NCI-H748 (cell line): ENCODE measurements at regions not wholly inside any gene's neighbourhood (a gene's known extent, or its start where the extent isn't known, plus 50 kb on each side); places are given as distances from the start of the nearest gene placed in this dataset.
A peak's percentile ranks its signal among the peaks of the same experiment; 100 is the strongest.
"Not testable (repeated sequence)": the region's sequence is repeated elsewhere in the genome, so short reads cannot be mapped to it uniquely, and the experiment has no call there.

Source experiments
- DNase-seq: peaks from one replicate; lab custom pipeline; 2025; ENCODE audit not compliant: unreplicated experiment; lab: John Stamatoyannopoulos, UW

DNA sequence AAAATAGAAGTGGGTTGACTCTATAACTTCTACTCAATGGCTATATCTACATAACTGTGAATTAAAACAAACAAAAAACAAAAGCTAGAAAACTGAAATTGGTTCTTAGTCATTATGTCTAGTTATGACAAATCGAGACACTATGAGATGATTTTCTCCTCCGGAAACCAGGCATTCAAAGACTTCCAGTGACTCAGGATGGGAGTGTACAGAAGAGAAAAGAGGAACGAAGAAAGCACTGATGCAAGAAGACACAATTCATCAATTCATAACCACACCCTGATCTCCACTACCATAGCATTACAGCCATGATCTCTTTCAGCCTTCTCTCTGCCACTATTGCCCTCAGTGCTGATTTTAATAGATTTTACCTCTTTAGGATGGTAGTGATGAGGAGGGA lies 253.6 kb downstream of the CBLL2 start:
- DNase-seq, result peak; percentile 13

DNA sequence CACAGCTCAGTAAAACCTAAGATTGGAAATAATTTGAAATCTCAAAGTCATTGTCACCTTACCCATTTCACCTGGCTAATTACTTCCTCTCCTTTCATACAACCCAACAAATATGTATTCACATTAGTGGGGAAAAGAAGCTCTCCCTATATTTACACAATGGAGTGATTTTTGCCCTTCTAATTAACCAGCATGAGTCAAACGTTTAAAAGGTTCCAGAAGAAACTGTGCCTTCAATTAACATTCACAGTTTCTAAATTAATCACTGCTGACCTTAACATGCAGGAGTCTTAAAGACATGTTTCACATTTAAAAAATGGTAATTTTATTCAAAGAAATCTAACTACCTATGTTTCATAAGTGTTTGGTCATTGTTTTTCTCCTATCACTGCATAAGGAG lies 254.6 kb downstream of the CBLL2 start:
- DNase-seq, result peak; percentile 86

DNA sequence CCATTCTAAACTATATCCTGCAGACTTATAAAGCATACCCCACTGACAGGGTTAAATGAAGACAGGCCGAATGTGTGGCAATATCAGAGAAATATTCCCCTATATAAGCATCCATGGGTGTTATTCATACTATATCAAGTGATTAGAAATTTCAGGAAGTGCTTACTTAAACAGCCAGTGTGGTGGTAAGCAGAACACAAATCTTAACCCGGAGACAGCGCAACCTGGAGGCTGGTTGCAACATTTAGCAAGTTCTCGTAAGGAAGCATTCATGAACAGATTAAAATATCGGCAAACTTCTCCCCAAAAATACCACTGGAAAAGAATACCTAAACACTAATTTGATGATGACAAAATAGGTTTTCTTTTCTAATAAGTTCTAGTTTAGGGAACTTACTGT lies 261.2 kb downstream of the CBLL2 start:
- no peak for DNase-seq

DNA sequence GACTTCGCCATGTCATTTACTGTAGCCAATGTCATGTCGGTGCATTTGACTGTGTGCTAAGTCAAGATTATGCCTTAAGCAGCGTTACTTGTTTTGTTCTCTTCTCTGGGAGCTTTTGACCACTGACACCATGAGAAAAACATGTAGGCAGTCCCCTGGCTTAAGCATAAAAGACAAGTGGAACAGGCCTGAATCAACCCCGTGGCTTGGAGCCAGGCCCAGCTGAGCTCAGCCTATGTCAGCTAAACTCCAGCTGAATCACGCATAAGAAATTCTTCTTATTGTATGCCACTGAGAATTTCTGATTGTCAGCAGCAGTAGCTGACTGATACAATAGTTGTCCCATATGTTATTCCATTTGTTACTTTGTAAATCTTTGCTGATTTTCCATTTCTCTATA lies 261.9 kb downstream of the CBLL2 start:
- no peak for DNase-seq

DNA sequence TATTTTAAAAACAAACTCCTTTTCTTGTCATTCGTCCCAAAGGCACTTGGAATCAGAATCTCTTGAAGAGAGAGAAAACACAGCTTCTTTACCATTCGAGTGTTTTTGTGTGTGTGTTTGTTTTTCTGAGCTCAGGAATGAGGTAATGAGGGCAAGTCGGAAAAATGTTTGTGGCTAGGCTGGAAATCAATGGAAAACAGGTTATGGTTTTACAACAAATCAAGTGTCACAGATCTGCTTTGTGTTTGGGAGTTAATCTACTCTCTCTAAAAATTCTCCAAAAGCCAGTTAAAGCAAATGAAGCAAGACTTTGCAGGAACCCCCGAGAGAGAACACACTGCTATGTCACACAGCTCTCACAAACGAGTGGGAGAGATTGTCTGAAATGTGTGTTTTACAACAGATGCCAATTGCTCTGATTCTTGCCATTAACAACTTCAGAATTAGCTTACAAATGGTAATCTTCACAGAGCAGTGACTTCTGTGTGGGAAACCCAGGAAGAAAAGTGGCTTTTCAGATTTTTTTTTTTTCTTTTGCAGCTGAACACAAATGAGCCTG lies 264.1 kb downstream of the CBLL2 start:
- no peak for DNase-seq

DNA sequence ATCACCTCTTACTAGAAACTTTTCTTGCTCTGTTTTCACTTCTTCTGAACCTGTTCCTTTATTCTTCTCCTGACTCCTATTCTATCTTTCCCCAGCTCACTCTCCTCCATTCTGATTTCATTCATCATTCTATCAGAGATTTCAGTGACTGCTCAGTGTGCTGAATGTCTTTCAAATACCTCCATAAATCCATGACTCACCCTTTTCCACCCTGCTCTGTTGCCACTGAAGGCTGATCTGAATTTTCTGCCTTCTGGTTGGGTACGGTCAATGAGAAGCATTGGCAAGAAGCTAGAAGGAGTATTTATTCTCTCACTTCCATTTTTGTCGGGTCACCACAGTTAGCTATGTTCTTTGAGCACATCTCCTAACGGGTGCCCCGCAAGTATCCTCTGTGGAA lies 265.9 kb downstream of the CBLL2 start:
- DNase-seq, result no peak

DNA sequence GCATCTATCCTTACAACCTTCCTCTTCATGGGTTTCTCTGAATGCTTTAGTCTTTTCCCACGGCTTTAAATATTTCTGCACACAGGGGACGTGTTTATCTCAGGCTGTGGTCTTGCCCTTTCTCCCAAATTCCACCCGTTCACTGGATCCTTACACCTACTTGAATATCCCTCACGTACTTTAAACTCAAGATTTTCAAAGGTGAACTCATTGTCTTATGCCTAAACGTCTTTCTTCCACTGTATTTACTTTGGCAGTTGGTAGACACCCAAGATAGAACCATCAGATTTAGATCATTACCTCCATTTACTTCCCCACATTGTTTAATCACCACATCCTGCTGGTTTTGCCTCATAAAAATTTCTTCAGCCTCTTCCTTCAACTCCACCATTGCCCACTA lies 269.2 kb downstream of the CBLL2 start:
- no peak for DNase-seq

DNA sequence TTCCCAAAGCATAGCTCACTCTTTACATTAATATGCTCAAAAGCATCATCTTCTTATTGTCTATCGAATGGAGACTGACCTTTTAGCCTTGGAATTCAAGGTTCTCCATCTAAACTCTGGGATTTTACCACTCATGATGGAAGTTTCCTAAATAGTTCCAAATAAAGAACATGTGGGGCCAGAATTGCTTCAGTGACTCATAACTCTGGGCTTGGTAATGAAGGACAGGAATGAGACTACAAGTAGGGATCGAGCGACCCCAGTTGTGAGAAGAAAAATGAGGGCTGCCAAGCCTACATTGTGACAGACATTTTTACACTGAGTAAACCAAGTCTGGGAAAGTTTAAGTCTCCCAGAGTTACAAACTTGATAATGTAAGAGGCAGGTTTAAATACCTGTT lies 269.9 kb downstream of the CBLL2 start:
- no peak for DNase-seq

DNA sequence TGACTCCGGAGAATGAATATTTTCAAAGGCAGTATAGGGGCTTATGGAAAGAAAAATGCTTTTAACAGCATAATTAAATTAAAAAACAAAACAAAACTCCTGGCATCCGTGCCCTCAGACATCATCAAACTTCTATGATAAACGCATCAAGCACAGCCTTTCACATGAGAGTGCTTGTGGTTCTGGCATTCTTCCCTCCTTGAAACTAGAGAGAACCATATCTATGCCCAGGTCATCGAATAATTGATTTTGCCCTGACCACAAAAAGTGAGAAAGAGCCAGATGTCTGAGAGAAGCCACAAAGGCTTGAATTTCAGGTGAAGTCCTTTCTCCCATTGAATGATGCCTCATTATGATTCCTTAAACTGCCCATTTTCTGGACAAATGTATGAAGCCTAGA lies 286.8 kb downstream of the CBLL2 start:
- no peak for DNase-seq

DNA sequence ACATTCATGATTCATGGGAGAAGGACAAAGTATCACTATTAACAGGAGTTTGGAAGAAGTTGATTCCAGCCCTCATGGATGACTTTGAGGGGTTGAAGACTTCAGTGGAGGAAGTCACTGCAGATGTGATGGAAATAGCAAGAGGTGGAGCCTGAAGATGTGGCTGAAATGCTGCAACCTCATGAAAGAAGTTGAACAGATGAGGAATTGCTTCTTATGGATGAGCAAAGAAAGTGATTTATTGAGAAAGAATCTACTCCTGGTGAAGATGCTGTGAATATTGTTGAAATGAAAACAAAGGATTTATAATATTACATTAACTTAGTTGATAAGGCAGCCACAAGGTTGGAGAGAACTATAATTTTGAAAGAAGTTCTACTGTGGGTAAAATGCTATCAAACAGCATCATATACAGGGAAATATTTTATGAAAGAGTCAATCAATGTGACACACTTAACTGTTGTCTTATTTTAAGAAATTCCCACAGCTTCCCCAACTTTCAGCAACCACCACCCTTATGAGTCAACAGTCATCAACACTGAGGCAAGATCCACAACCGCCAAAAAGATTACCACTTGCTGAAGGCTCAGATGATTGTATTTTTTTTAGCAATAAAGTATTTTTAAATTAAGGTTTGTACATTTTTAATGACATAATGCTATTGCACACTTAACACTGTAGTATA lies 302.6 kb downstream of the CBLL2 start:
- DNase-seq, result no peak

DNA sequence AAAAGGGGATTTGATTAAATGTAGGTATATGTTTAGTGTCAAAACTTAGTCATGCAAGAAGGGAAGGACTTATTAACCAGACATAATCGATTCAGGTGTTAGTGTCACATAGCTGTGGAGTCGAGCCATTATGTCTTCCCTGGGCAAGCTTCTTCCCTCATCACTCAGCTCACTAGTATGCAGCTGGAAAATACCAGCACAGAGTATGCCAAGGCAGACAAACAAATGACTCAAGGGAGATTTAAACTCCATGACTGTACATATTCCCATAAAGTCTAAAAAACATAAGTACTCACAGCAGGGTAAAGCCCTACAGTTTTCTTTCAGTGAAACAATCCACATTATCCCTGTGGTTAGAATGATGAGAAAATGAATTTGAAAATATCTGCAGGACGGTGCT lies 304.5 kb downstream of the CBLL2 start:
- DNase-seq, result no peak

DNA sequence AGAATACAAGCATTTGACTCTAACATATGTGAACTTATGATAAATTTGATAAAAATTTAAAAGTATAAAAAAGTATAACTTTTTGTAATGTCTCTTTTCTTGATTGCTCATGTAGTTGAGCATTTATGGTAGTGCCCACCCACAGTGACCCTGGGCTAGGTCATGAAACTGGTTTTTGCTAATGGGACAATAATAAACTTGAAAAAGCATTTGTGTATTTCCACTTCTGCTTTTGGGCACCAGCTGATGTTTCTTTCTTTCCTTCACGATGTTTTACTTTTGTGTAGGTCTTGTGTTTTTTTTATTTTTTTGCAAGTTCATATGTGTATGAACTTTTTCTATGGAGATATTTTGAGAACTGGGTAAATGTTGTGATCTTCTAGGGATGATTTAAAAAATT lies 313.1 kb downstream of the CBLL2 start:
- no peak for DNase-seq

DNA sequence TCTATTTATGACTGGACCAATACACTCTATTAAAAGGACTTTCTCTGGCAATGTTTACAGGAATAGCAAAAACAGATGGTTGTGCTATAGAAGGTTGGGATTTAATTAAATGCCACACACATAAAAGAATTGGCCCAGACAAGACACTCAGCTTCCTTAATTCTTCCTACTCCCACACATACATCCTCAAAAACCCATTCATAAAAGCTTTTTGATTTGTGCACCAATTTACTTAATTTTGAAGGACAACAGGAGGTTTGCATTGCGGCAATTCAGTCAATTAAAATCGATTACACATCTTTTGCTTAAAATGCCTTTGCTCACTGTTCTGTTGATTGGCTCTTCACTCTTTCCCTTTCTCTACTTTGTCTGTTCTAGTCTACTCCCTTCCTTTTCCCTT lies 317.1 kb downstream of the CBLL2 start:
- no peak for DNase-seq

DNA sequence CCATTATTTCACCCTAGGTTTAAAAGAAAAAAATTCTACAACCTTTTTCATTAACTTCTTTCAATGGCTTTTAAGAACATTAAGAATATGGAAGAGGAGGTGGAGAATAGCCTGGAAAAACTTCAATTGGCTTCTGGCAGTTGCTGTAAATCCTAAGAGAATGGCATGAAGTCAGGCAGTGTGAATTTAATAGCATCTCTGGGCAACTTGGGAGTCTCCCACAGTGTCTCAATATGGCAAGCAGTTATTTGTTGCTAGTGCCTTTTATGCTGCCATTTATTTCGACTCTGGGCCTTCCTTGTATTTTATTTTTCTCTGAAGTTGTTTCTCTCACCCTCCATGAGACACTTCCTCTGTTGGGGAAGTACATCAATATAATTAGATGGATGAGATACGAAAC lies 322.1 kb downstream of the CBLL2 start:
- no peak for DNase-seq

DNA sequence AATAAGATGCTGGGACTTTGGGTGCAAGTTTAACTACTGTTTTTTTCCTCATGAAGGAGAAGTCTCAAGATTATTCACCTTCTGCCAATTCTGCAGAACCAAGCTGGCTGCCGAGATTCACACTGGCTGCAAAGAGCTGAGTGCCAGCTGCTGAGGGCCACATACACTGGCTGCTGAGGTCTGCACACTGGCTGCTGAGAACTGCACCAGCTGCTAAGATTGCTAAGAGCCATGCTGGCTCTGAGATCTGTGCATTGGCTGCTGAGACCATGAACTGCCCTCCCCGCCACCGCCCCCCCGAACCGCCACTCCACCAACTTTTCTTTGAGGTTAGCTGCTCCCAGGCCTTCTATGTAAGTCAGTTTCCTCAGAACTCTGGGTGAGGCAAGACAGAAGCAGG lies 330.3 kb downstream of the CBLL2 start:
- no peak for DNase-seq

DNA sequence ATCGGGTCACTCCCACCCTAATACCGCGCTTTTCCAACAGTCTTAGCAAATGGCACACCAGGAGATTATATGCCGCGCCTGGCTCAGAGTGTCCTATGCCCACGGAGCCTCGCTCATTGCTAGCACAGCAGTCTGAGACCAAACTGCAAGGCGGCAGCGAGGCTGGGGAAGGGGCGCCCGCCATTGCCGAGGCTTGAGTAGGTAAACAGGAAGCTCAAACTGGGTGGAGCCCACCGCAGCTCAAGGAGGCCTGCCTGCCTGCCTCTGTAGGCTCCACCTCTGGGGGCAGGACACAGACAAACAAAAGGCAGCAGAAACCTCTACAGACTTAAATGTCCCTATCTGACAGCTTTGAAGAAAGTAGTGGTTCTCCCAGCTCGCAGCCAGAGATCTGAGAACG lies 336.7 kb downstream of the CBLL2 start:
- DNase-seq, result not testable (repeated sequence)

DNA sequence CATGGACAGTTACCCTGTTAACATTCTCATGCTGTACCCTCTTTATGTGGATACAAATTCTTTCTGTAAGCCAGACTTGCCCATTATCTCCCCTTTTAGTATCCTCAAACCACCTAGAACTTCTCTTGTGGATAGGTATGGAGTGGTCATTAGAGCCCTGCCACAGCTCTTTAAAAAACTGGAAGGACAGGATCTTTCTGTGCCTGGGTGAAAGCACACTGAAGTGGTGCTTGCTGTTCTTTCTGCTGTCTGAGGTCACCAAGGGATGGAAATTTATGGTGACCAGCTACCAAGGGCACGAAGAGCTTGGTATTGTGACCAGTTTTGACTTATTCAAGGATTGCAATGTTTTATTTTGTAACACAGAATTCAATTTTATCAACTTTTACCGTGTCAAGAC lies 344.2 kb downstream of the CBLL2 start:
- DNase-seq, result peak; percentile 14

DNA sequence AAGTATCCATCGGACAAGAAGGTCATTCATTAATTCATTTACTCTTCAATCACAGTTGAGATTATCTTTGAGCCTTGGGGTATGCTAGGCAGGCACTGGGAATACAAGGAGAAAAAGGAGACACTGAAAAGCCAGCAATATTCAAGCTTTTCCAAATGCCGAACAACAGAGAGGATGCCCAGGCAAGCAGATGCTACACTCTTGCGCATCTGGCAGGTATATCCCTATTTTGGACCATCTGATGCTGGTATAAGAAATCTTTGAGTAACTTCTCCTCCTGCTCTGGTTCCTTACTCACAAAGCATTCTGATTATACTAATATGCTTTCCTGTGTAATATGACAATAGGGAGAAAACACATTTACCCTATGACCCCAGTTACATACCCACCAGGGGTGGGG lies 354.9 kb downstream of the CBLL2 start:
- DNase-seq, result no peak

DNA sequence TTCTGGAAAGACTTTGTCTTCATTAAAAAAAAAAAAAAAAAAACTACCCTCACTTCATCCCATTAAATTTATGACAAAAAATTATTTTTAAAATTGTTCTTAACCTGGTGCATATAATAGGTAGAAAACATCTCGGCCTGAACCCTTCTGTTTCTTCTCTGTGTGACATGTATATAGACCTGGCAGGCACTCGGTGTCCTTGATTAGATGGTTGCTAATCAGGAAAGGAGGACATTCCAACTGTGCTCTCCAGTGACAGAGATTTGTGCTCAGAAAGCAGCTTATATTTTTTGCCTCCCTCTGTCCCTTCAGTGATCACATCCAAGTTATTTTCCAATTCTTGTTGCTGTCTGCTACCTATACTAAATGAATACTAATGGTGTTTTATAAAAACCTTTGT lies 355.6 kb downstream of the CBLL2 start:
- DNase-seq, result no peak

DNA sequence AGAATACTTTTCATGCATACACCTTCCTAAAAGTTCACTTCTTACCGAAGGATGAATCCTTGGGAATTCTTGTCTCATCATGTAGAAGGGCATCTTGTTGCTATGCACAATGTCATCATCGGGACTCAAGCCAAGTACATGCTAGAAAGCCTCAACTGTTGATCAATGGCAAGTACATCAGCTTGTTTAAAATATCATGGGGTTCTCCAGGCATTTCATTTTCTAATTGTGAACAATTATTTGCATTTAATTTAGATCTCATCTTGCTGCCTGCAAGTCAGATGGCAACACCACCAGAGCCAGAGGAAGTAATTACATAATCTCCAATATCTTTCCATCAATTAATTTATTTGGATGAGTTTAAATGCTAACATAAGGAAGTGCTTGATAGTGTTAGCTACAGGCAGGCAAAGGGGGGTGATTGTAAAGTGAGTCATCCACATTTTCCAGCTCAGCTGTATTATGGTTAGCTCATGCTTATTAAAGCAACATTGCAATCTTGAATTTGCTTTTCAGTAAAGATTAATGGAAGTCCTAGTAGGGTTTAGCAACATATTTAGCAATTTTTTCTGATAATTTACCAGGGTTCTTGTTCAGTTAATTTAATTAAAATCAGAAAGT lies 356.5 kb downstream of the CBLL2 start:
- DNase-seq, result no peak

DNA sequence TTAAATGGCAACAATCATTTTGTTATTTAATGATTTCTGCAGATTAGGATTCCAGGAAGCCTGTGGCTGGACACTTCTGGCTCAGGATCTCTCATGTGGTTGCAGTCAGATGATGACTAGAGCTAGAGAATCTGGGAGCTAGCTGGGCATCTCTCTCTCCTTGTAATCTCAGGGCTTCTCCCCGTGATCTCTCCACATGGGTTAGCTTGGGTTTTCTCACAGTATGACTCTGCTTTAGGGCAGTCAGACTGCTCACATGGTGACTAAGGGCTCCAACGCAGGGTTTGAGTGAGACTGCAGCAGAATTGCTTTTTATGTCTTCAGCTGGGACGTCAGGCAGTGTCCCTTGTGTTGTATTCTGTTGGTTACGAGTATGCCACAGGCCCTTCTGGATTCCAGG lies 361.4 kb downstream of the CBLL2 start:
- DNase-seq, result no peak

DNA sequence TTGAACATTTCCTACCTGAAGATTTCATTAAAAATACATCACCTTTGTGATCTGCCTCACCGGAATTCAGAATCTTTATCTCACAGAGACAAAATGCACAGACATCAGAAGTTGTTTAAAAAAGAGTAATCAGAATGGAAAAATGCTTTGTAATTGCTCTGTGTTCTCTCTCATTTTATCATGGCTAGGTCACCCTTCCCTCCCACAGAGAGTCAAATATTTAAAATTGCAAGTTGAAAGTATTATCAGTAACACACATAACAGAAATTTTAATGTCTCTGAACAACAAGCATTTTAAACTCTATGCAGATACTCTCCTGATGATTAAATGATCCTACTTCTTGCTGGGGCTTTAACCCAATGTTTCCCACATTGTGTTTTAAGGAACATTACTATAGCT lies 362.0 kb downstream of the CBLL2 start:
- DNase-seq, result no peak

DNA sequence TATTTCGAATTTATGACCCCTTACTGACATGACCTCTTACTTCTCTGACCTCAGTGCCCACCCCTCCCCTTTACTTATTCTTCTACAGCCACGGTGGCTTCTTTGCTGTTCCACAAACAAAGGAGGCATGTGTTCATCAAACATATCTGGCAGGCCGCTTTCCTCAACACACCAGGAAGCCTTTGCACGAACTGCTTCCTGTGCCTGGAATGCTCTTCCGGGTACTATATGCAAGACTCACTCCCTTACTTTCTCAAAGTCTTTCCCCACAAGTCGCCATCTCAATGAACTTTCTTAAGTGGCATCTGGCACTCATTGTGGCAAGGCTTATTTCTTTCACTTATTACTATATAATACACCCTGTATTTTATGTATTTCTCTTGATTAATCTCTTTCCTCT lies 351.5 kb upstream of the DDX53 start:
- no peak for DNase-seq
